PC-3 (cell line): ENCODE measurements at regions not wholly inside any gene's neighbourhood (a gene's known extent, or its start where the extent isn't known, plus 50 kb on each side); places are given as distances from the start of the nearest gene placed in this dataset.

ENCODE experiments used
- ATAC-seq: fragments of 200-7000 bp; cut with Tn5 transposase; 2 replicates; pipeline ENCODE4 v1.9.1; 2020; ENCODE audit warnings: mild to moderate bottlenecking, moderate library complexity
- BruUV-seq: library from RNA; stranded (reverse); fragments of 400-500 nt; replicated peaks from 2 replicates; lab custom pipeline; 2021; lab: Mats Ljungman, UMichigan
- CTCF ChIA-PET: fragments of 300-600 bp; sonication (Branson Sonifier 250); formaldehyde crosslinking; loops from one replicate; lab custom pipeline; 2022; ENCODE audit warnings: antibody characterized with exemption; lab: Charles Lee
- POLR2A ChIA-PET: fragments of 300-600 bp; sonication (Branson Sonifier 250); formaldehyde crosslinking; loops from one replicate; lab custom pipeline; 2022; ENCODE audit warnings: antibody characterized with exemption; ENCODE audit not compliant: unreplicated experiment; lab: Charles Lee
- DNase-seq: peaks from one replicate; pipeline ENCODE4 v3.0.0-alpha.2; 2015
- H2AFZ ChIP-seq: fragments of 300-600 bp; sonication (generic); 2 replicates; pipeline ENCODE4 v1.6.0; 2016; ENCODE audit warnings: antibody characterized with exemption, low read length
- H3F3A ChIP-seq: fragments of 300-600 bp; sonication (generic); one replicate; pipeline ENCODE4 v1.6.0; 2017; ENCODE audit warnings: antibody characterized with exemption, low read length, control low read depth, mild to moderate bottlenecking; ENCODE audit not compliant: unreplicated experiment
- H3K27ac ChIP-seq: fragments of 300-600 bp; sonication (generic); 2 replicates; pipeline ENCODE4 v1.5.1; 2016; ENCODE audit warnings: mild to moderate bottlenecking, low read length
- H3K27me3 ChIP-seq: fragments of 300-600 bp; sonication (generic); 2 replicates; pipeline ENCODE4 v1.6.1; 2016; ENCODE audit warnings: low read length, mixed read lengths
- H3K36me3 ChIP-seq: fragments of 300-600 bp; sonication (generic); 2 replicates; pipeline ENCODE4 v1.6.1; 2016; ENCODE audit warnings: low read depth, mixed run types, low read length, mixed read lengths
- H3K4me1 ChIP-seq: fragments of 300-600 bp; sonication (generic); 2 replicates; pipeline ENCODE4 v1.5.1; 2016; ENCODE audit warnings: low read length; ENCODE audit not compliant: insufficient read depth
- H3K4me2 ChIP-seq: fragments of 300-600 bp; sonication (generic); 2 replicates; pipeline ENCODE4 v1.6.0; 2016; ENCODE audit warnings: low read length
- H3K4me3 ChIP-seq: fragments of 300-600 bp; sonication (generic); 2 replicates; pipeline ENCODE4 v1.5.1; 2016; ENCODE audit warnings: mild to moderate bottlenecking, low read length, mixed read lengths
- H3K79me2 ChIP-seq: fragments of 300-600 bp; sonication (generic); 2 replicates; pipeline ENCODE4 v1.6.1; 2017; ENCODE audit warnings: low read length, mixed read lengths
- H3K9ac ChIP-seq: fragments of 300-600 bp; sonication (generic); 2 replicates; pipeline ENCODE4 v1.6.0; 2016; ENCODE audit warnings: mild to moderate bottlenecking, low read length
- H3K9me2 ChIP-seq: fragments of 300-600 bp; sonication (generic); replicated peaks from 2 replicates; pipeline ENCODE4 v1.6.1; 2016; ENCODE audit warnings: mixed run types, low read length, mixed read lengths
- H3K9me3 ChIP-seq: fragments of 300-600 bp; sonication (generic); 2 replicates; pipeline ENCODE4 v1.6.1; 2016; ENCODE audit warnings: low read length, mixed read lengths
- H4K20me1 ChIP-seq: fragments of 300-600 bp; sonication (generic); 2 replicates; pipeline ENCODE4 v1.6.1; 2016; ENCODE audit warnings: low read length, mixed read lengths
- CTCF ChIP-seq: fragments of 300-600 bp; sonication (generic); conservative IDR thresholded peaks from 2 replicates; pipeline ENCODE4 v1.5.1; 2017; ENCODE audit warnings: antibody characterized with exemption, low read depth, mild to moderate bottlenecking, low read length
- EZH2 ChIP-seq: fragments of 300-600 bp; sonication (generic); IDR thresholded peaks from one replicate; pipeline ENCODE4 v1.6.1; 2017; ENCODE audit warnings: antibody characterized with exemption, mild to moderate bottlenecking, low read length; ENCODE audit not compliant: unreplicated experiment
- EZH2phosphoT487 ChIP-seq: fragments of 300-600 bp; sonication (generic); IDR thresholded peaks from 2 replicates; pipeline ENCODE4 v1.6.1; 2018; ENCODE audit warnings: mild to moderate bottlenecking, antibody characterized with exemption, low read length, borderline replicate concordance
- intact Hi-C: fragments of 100-400 bp; cut with micrococcal nuclease; formaldehyde crosslinking; loops from 2 replicates; pipeline ENCODE4 v1.9.0; 2023

GRCh38 chrX:10074241-10074941, 82.4 kb upstream of the CLCN4 start:
- Histone ChIP-seq H3K9me3 (no peaks in the 10 kb centered on the region), H3F3A (no peaks in the 10 kb centered on the region), H3K27me3 (no peaks in the 10 kb centered on the region), H3K4me1 (peaks cover 13% of the 10 kb centered on the region), H4K20me1 (no peaks in the 10 kb centered on the region), H3K9ac (no peak overlapping the region), H3K79me2 (0 out of 2 replicates have a peak, but pooled peaks cover 4% of the 10 kb centered on the region), H3K9me2 (no peaks in the 10 kb centered on the region), H3K36me3 (peaks cover 3% of the 10 kb centered on the region; the same call in 1 of the 2 replicates), H2AFZ (no peak overlapping the region), H3K27ac (no peak overlapping the region), H3K4me2 (no peak overlapping the region), H3K4me3 (no peak overlapping the region)
- ChIA-PET POLR2A (interaction anchor here (0.7 kb wide), 1 partner anchor 16 kb away, joined by 3 read pairs; no protein-coding TSS in a partner anchor), CTCF (no interaction called here)
- DNase-seq: no peak
- TF ChIP-seq EZH2 (no peak), EZH2phosphoT487 (no peak), CTCF (no peak)
- ATAC-seq: no peak
- intact Hi-C loops: no loop called here
- no TSS peak for BruUV-seq

DNA sequence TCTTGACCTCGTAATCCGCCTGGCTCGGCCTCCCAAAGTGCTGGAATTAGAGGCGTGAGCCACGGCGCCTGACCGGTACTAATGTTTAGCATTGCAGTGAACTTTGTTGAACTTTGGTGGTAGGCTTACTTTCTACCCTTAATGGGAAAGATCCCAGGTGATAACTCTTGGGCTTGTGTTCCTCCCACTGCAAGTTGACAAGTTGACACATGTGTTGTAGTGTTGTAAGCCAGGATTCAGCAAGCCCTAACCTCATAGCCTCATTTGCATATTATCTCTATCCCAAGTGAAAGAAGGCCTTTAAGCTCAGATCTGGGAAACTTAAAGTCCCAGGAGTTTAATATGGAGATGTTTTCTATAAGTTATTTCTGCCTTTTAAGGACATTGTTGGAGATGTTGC, 80.0 kb upstream of the CLCN4 start:
- BruUV-seq: no TSS peak

More for the DNA sequence above, 80.0 kb upstream of the CLCN4 start:
- Histone ChIP-seq H3K36me3 (peaks cover 6% of the 10 kb centered on the region), H3K9me2 (no peaks in the 10 kb centered on the region), H4K20me1 (no peaks in the 10 kb centered on the region), H3K27ac (no peak overlapping the region), H3K27me3 (no peaks in the 10 kb centered on the region), H3K79me2 (0 out of 2 replicates have a peak, but pooled peaks cover 4% of the 10 kb centered on the region), H3K9ac (no peak overlapping the region), H2AFZ (no peak overlapping the region), H3K4me3 (no peak overlapping the region), H3K4me1 (peaks cover 13% of the 10 kb centered on the region), H3F3A (no peaks in the 10 kb centered on the region), H3K9me3 (no peaks in the 10 kb centered on the region), H3K4me2 (peak overlapping the region; percentile 59; the same call in 1 of the 2 replicates)
- no peak for DNase-seq
- no peak for ATAC-seq
- TF ChIP-seq EZH2phosphoT487 (no peak), CTCF (no peak), EZH2 (no peak)
- intact Hi-C loops: no loop called here
- ChIA-PET CTCF (no interaction called here), POLR2A (no interaction called here)
